ENCODE measurements at regions not wholly inside any gene's neighbourhood (a gene's known extent, or its start where the extent isn't known, plus 50 kb on each side); places are given as distances from the start of the nearest gene placed in this dataset.

DNA sequence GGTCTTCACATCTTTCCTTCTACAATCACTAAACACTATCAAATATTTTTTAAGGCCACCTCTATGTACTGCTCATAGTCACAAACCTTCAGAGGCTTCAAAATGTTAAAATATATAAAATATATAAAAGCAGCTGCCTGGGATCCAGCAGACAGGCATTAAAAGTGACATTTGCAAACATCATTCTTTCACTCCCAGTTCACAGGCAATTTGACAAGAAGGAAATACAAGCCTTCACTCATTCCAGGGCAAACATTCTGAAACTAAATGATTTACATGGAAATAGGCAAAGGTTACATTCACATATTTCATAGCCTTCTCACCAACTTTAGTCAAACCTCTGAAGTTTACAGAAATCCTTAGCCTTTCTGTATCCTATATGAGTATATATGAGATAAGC lies 266.3 kb downstream of the TBL1XR1 start:
- TF ChIP-seq, protein P1, sequence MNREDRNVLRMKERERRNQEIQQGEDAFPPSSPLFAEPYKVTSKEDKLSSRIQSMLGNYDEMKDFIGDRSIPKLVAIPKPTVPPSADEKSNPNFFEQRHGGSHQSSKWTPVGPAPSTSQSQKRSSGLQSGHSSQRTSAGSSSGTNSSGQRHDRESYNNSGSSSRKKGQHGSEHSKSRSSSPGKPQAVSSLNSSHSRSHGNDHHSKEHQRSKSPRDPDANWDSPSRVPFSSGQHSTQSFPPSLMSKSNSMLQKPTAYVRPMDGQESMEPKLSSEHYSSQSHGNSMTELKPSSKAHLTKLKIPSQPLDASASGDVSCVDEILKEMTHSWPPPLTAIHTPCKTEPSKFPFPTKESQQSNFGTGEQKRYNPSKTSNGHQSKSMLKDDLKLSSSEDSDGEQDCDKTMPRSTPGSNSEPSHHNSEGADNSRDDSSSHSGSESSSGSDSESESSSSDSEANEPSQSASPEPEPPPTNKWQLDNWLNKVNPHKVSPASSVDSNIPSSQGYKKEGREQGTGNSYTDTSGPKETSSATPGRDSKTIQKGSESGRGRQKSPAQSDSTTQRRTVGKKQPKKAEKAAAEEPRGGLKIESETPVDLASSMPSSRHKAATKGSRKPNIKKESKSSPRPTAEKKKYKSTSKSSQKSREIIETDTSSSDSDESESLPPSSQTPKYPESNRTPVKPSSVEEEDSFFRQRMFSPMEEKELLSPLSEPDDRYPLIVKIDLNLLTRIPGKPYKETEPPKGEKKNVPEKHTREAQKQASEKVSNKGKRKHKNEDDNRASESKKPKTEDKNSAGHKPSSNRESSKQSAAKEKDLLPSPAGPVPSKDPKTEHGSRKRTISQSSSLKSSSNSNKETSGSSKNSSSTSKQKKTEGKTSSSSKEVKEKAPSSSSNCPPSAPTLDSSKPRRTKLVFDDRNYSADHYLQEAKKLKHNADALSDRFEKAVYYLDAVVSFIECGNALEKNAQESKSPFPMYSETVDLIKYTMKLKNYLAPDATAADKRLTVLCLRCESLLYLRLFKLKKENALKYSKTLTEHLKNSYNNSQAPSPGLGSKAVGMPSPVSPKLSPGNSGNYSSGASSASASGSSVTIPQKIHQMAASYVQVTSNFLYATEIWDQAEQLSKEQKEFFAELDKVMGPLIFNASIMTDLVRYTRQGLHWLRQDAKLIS (CRISPR knock-in tag; IDR thresholded peaks at IDR 0.05; ENCODE audit: borderline replicate concordance): no peak
- no peak for TF ChIP-seq CTCF (IDR thresholded peaks at IDR 0.05)
- TF ChIP-seq, protein P2, sequence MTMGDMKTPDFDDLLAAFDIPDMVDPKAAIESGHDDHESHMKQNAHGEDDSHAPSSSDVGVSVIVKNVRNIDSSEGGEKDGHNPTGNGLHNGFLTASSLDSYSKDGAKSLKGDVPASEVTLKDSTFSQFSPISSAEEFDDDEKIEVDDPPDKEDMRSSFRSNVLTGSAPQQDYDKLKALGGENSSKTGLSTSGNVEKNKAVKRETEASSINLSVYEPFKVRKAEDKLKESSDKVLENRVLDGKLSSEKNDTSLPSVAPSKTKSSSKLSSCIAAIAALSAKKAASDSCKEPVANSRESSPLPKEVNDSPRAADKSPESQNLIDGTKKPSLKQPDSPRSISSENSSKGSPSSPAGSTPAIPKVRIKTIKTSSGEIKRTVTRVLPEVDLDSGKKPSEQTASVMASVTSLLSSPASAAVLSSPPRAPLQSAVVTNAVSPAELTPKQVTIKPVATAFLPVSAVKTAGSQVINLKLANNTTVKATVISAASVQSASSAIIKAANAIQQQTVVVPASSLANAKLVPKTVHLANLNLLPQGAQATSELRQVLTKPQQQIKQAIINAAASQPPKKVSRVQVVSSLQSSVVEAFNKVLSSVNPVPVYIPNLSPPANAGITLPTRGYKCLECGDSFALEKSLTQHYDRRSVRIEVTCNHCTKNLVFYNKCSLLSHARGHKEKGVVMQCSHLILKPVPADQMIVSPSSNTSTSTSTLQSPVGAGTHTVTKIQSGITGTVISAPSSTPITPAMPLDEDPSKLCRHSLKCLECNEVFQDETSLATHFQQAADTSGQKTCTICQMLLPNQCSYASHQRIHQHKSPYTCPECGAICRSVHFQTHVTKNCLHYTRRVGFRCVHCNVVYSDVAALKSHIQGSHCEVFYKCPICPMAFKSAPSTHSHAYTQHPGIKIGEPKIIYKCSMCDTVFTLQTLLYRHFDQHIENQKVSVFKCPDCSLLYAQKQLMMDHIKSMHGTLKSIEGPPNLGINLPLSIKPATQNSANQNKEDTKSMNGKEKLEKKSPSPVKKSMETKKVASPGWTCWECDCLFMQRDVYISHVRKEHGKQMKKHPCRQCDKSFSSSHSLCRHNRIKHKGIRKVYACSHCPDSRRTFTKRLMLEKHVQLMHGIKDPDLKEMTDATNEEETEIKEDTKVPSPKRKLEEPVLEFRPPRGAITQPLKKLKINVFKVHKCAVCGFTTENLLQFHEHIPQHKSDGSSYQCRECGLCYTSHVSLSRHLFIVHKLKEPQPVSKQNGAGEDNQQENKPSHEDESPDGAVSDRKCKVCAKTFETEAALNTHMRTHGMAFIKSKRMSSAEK (CRISPR knock-in tag; IDR thresholded peaks at IDR 0.05; ENCODE audit: borderline replicate concordance): no peak
- no peak for TF ChIP-seq RELA (CRISPR knock-in tag; IDR thresholded peaks at IDR 0.05; ENCODE audit: borderline replicate concordance)
- no peak for TF ChIP-seq FOXJ3 (CRISPR knock-in tag; IDR thresholded peaks at IDR 0.05; ENCODE audit: borderline replicate concordance)
- TF ChIP-seq ATF1 (CRISPR knock-in tag; IDR thresholded peaks at IDR 0.05): no peak
- TF ChIP-seq, protein P3, sequence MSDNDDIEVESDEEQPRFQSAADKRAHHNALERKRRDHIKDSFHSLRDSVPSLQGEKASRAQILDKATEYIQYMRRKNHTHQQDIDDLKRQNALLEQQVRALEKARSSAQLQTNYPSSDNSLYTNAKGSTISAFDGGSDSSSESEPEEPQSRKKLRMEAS (CRISPR knock-in tag; IDR thresholded peaks at IDR 0.05): no peak
- TF ChIP-seq ATF2 (CRISPR knock-in tag; IDR thresholded peaks at IDR 0.05; ENCODE audit: borderline replicate concordance, low read depth): no peak
- no peak for TF ChIP-seq NR3C1 (CRISPR knock-in tag; conservative IDR thresholded peaks at IDR 0.05; ENCODE audit: low read depth)
- no peak for TF ChIP-seq ATF6 (CRISPR knock-in tag; IDR thresholded peaks at IDR 0.05)
- TF ChIP-seq ZNF138 (CRISPR knock-in tag; conservative IDR thresholded peaks at IDR 0.05): no peak
- no peak for TF ChIP-seq FOXK1 (CRISPR knock-in tag; IDR thresholded peaks at IDR 0.05)
- no peak for TF ChIP-seq ATF3 (CRISPR knock-in tag; conservative IDR thresholded peaks at IDR 0.05)
- no peak for TF ChIP-seq NR2C2 (CRISPR knock-in tag; IDR thresholded peaks at IDR 0.05)

Measured in WTC11 (cell line).